ENCODE measurements at regions not wholly inside any gene's neighbourhood (a gene's known extent, or its start where the extent isn't known, plus 50 kb on each side); places are given as distances from the start of the nearest gene placed in this dataset.

DNA sequence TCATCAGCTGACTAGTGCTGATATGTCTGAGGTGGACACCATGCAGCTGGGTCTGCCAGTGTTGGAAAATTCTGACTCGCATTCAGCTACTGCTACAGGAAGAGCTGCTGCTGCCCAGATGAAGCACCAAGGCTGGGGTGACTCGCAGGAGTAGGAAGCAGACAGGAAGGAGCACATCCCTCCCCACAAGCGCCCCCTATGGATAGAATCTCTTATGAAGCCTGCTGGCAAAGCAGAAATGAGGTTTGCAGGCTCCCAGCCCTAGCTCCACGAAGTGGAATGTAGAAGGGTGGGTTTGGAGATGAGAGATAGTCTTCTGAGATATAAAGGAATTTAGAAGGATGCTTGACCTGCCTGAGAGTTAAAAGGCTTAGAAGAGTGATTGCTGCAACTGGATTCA lies 443.0 kb downstream of the ACTL7B start:
- H3K27ac ChIP-seq = no peak overlapping the region
- no peak overlapping the region for H3K4me3 ChIP-seq (IDR thresholded peaks at IDR 0.05; ENCODE audit: insufficient read depth, low read depth, low read length)
- H3K36me3 ChIP-seq (ENCODE audit: insufficient read depth) = no peaks in the 10 kb centered on the region
- H4K20me1 ChIP-seq (ENCODE audit: insufficient read depth) = no peaks in the 10 kb centered on the region
- H2AFZ ChIP-seq (ENCODE audit: low read depth) = no peak overlapping the region
- H3K4me2 ChIP-seq = no peak overlapping the region
- H3K9ac ChIP-seq = no peak overlapping the region
- no peaks in the 10 kb centered on the region for H3K27me3 ChIP-seq (ENCODE audit: insufficient read depth, low read depth)
- TF ChIP-seq, protein P1, sequence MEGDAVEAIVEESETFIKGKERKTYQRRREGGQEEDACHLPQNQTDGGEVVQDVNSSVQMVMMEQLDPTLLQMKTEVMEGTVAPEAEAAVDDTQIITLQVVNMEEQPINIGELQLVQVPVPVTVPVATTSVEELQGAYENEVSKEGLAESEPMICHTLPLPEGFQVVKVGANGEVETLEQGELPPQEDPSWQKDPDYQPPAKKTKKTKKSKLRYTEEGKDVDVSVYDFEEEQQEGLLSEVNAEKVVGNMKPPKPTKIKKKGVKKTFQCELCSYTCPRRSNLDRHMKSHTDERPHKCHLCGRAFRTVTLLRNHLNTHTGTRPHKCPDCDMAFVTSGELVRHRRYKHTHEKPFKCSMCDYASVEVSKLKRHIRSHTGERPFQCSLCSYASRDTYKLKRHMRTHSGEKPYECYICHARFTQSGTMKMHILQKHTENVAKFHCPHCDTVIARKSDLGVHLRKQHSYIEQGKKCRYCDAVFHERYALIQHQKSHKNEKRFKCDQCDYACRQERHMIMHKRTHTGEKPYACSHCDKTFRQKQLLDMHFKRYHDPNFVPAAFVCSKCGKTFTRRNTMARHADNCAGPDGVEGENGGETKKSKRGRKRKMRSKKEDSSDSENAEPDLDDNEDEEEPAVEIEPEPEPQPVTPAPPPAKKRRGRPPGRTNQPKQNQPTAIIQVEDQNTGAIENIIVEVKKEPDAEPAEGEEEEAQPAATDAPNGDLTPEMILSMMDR (conservative IDR thresholded peaks at IDR 0.05; ENCODE audit: low read depth, low read length) = no peak
- H3K4me1 ChIP-seq (ENCODE audit: low read depth, poor library complexity, severe bottlenecking) = no peaks in the 10 kb centered on the region
- no peaks in the 10 kb centered on the region for H3K79me2 ChIP-seq (ENCODE audit: insufficient read depth, low read depth)

DNA sequence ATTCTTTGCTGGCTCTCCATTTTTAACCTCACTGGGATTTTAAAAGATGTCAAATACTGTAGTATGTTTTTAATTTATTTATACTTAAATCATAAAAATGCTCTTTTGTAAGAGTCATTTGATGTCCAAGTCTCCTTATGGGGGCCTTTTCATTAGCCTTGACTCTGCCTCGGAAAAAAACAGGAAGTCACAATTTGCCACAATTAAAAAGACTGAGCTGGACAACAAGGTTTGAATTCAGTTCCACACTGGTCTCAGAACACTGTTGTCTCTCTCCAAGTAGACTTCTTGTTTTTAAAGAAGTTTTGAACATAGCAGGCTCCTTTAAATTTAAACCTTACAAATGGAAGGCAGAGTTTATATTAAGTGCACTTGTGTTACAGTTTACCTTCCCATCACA lies 444.2 kb downstream of the ACTL7B start:
- H3K4me2 ChIP-seq = no peak overlapping the region
- H3K4me3 ChIP-seq (IDR thresholded peaks at IDR 0.05; ENCODE audit: insufficient read depth, low read depth, low read length) = no peak overlapping the region
- no peak overlapping the region for H3K9ac ChIP-seq
- no peaks in the 10 kb centered on the region for H3K27me3 ChIP-seq (ENCODE audit: insufficient read depth, low read depth)
- H3K27ac ChIP-seq = no peak overlapping the region
- H4K20me1 ChIP-seq (ENCODE audit: insufficient read depth) = no peaks in the 10 kb centered on the region
- H3K4me1 ChIP-seq (ENCODE audit: low read depth, poor library complexity, severe bottlenecking) = no peaks in the 10 kb centered on the region
- TF ChIP-seq, protein P1 (conservative IDR thresholded peaks at IDR 0.05; ENCODE audit: low read depth, low read length) = no peak
- no peaks in the 10 kb centered on the region for H3K36me3 ChIP-seq (ENCODE audit: insufficient read depth)
- no peaks in the 10 kb centered on the region for H3K79me2 ChIP-seq (ENCODE audit: insufficient read depth, low read depth)
- no peak overlapping the region for H2AFZ ChIP-seq (ENCODE audit: low read depth)

DNA sequence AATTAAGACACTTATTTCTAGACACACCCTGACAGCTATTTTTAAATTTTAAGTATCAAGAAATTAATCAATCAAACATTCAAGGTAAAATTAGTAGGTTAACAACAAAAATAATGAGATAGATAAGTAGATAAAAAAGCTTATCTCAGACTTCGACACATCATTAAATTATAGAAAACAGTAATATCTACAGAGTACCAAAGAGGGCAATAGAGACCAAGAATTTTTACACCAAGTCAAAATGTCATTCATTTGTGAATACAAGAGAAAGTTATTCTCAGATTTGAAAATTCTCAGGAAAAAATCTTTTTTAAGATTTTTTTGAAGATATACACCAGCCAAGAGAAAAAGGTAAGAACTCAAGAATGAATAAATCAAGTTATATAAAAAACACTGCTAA lies 445.6 kb downstream of the ACTL7B start:
- H3K27ac ChIP-seq = no peak overlapping the region
- H2AFZ ChIP-seq (ENCODE audit: low read depth) = no peak overlapping the region
- H3K27me3 ChIP-seq (ENCODE audit: insufficient read depth, low read depth) = no peaks in the 10 kb centered on the region
- TF ChIP-seq, protein P1 (conservative IDR thresholded peaks at IDR 0.05; ENCODE audit: low read depth, low read length) = no peak
- no peak overlapping the region for H3K9ac ChIP-seq
- H3K4me2 ChIP-seq = no peak overlapping the region
- no peaks in the 10 kb centered on the region for H3K36me3 ChIP-seq (ENCODE audit: insufficient read depth)
- H3K4me1 ChIP-seq (ENCODE audit: low read depth, poor library complexity, severe bottlenecking) = no peaks in the 10 kb centered on the region
- no peaks in the 10 kb centered on the region for H4K20me1 ChIP-seq (ENCODE audit: insufficient read depth)
- no peaks in the 10 kb centered on the region for H3K79me2 ChIP-seq (ENCODE audit: insufficient read depth, low read depth)
- no peak overlapping the region for H3K4me3 ChIP-seq (IDR thresholded peaks at IDR 0.05; ENCODE audit: insufficient read depth, low read depth, low read length)

DNA sequence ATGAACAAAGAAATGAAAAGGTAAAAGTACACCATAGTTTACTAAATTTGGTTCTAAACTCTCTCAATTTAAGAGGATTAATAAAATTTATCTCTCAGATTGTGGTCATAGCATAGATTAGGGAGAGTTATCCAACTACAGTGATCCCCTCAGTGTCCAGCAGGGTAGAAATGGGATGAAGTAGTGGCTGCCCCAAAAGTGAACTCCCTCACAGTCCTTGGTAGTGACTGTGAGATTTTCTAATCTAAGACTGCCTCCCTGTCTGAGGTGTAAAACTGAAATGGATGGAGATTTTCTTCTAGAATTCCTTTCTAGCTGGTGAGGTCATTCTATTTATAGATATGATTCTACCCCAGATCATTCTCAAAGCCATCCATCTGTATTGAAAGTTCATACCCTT lies 455.5 kb downstream of the ACTL7B start:
- Histone ChIP-seq H4K20me1 (ENCODE audit: insufficient read depth) (no peaks in the 10 kb centered on the region), H3K4me3 (IDR thresholded peaks at IDR 0.05; ENCODE audit: insufficient read depth, low read depth, low read length) (no peak overlapping the region), H3K27ac (no peak overlapping the region), H3K79me2 (ENCODE audit: insufficient read depth, low read depth) (no peaks in the 10 kb centered on the region), H3K4me1 (ENCODE audit: low read depth, poor library complexity, severe bottlenecking) (no peaks in the 10 kb centered on the region), H3K36me3 (ENCODE audit: insufficient read depth) (no peaks in the 10 kb centered on the region), H2AFZ (ENCODE audit: low read depth) (no peak overlapping the region), H3K4me2 (no peak overlapping the region), H3K27me3 (ENCODE audit: insufficient read depth, low read depth) (no peaks in the 10 kb centered on the region), H3K9ac (no peak overlapping the region)
- TF ChIP-seq, protein P1 (conservative IDR thresholded peaks at IDR 0.05; ENCODE audit: low read depth, low read length) = no peak

DNA sequence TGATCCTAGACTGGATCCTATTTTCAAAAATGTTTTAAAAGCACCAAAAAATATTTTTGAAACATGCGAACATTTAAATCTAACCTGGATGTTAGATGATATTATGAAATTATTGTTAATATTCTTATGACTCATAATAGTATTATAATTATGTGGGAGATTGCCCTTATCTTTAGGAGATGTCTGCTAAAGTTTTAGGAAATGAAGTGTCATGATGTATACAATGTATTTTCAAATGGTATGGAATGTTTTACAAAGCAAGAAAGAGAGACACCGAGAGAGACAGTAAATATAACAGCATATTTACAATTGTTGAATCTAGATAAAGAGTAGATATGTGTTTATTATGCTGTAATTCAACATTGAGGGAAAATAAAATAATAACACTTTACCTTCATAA lies 455.9 kb downstream of the ACTL7B start:
- Histone ChIP-seq H3K27ac (no peak overlapping the region), H3K4me2 (no peak overlapping the region), H3K4me3 (IDR thresholded peaks at IDR 0.05; ENCODE audit: insufficient read depth, low read depth, low read length) (no peak overlapping the region), H3K27me3 (ENCODE audit: insufficient read depth, low read depth) (no peaks in the 10 kb centered on the region), H3K9ac (no peak overlapping the region), H3K79me2 (ENCODE audit: insufficient read depth, low read depth) (no peaks in the 10 kb centered on the region), H4K20me1 (ENCODE audit: insufficient read depth) (no peaks in the 10 kb centered on the region), H3K4me1 (ENCODE audit: low read depth, poor library complexity, severe bottlenecking) (no peaks in the 10 kb centered on the region), H3K36me3 (ENCODE audit: insufficient read depth) (no peaks in the 10 kb centered on the region), H2AFZ (ENCODE audit: low read depth) (no peak overlapping the region)
- TF ChIP-seq, protein P1 (conservative IDR thresholded peaks at IDR 0.05; ENCODE audit: low read depth, low read length) = no peak

Measured in KMS-11 (cell line).